A673 (cell line): ENCODE measurements at regions not wholly inside any gene's neighbourhood (a gene's known extent, or its start where the extent isn't known, plus 50 kb on each side); places are given as distances from the start of the nearest gene placed in this dataset.

Source experiments
- EZH2 ChIP-seq: fragments of 200-600 bp; sonication (generic); IDR thresholded peaks from 2 replicates; pipeline ENCODE4 v1.6.1; 2017; ENCODE audit warnings: borderline replicate concordance, low read depth, mild to moderate bottlenecking, mixed read lengths, antibody characterized with exemption, low read length; ENCODE audit not compliant: poor library complexity, severe bottlenecking
- TF ChIP-seq, protein P1 (sequence below): fragments of 300-800, 200-600 bp; sonication (generic); conservative IDR thresholded peaks from 2 replicates; pipeline ENCODE4 v1.5.1; 2017; ENCODE audit warnings: low read depth, mild to moderate bottlenecking, antibody characterized with exemption, low read length, moderate library complexity, mixed read lengths

DNA sequence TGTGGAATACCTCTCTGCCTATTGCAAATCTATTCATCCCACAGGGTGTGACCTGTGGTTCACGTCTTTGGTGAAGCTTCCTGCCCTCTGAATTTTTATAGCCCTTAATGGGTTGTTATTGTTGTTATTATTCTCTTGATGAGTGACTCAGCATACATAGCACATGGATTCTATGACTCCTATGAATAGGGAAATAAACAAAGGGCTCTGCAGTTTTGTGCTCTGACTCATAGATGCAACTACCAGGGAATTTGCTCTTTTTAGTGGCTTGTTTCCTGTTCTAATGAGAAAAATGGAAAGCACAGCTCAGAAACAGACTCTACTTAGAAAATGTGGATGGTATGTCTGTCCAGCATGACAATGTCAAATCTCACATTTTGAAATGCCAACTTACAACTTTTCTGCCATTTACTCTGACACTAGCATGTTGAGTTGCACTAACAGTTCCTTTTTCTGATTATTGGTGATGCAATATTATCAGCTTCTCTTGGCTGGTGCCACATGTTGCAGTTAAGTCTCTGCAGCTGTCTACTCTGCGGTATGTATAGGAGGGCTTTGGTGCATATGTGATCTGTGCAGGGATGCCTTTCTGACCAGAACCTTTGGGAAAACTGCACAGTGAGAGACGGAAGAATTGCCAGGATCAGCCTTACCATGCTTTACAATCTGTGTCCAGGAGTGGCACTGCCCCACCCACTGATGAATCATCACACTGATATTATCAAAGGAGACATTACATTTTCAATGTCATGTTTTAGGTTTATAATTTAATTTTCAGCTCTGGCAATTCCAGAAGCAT lies 996.4 kb upstream of the WWC1 start:
- TF ChIP-seq, protein P1, sequence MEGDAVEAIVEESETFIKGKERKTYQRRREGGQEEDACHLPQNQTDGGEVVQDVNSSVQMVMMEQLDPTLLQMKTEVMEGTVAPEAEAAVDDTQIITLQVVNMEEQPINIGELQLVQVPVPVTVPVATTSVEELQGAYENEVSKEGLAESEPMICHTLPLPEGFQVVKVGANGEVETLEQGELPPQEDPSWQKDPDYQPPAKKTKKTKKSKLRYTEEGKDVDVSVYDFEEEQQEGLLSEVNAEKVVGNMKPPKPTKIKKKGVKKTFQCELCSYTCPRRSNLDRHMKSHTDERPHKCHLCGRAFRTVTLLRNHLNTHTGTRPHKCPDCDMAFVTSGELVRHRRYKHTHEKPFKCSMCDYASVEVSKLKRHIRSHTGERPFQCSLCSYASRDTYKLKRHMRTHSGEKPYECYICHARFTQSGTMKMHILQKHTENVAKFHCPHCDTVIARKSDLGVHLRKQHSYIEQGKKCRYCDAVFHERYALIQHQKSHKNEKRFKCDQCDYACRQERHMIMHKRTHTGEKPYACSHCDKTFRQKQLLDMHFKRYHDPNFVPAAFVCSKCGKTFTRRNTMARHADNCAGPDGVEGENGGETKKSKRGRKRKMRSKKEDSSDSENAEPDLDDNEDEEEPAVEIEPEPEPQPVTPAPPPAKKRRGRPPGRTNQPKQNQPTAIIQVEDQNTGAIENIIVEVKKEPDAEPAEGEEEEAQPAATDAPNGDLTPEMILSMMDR = no peak
- no peak for TF ChIP-seq EZH2
